ENCODE measurements at regions not wholly inside any gene's neighbourhood (a gene's known extent, or its start where the extent isn't known, plus 50 kb on each side); places are given as distances from the start of the nearest gene placed in this dataset.

DNA sequence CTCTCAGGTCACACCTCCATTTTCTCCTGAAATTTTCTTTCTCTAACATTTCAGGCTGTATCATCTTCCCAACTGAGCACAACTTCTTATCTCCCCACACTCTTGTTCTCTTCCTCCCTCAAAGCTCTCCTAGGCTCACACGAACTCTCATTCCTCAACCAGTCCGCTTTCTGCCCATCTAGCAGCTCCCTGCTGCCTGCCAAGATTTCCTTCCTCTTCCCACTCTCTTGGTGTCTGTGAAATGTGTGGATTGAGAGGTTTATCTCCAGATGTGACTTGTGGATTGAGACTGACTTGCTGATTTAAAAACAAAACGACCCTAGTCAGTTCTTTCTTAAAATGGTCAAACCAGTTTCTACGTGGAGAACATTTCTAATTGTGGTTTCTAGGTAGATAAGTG, 106.3 kb downstream of the MTNR1B start:
- TF ChIP-seq, protein P1, sequence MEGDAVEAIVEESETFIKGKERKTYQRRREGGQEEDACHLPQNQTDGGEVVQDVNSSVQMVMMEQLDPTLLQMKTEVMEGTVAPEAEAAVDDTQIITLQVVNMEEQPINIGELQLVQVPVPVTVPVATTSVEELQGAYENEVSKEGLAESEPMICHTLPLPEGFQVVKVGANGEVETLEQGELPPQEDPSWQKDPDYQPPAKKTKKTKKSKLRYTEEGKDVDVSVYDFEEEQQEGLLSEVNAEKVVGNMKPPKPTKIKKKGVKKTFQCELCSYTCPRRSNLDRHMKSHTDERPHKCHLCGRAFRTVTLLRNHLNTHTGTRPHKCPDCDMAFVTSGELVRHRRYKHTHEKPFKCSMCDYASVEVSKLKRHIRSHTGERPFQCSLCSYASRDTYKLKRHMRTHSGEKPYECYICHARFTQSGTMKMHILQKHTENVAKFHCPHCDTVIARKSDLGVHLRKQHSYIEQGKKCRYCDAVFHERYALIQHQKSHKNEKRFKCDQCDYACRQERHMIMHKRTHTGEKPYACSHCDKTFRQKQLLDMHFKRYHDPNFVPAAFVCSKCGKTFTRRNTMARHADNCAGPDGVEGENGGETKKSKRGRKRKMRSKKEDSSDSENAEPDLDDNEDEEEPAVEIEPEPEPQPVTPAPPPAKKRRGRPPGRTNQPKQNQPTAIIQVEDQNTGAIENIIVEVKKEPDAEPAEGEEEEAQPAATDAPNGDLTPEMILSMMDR (IDR thresholded peaks at IDR 0.05), result no peak
- no peak for TF ChIP-seq POLR2A (IDR thresholded peaks at IDR 0.05)
- Histone ChIP-seq H3K9me3 (replicated peaks in 1 of 3) (no peaks in the 10 kb centered on the region), H3K27ac (no peak overlapping the region), H3K27me3 (no peaks in the 10 kb centered on the region), H3K36me3 (replicated peaks in 1 of 2) (no peaks in the 10 kb centered on the region), H3K4me3 (no peak overlapping the region), H3K4me1 (replicated peaks in 1 of 2) (peaks cover 0 to 2% of the 10 kb centered on the region in 2 donors)
- 59 to 73% (median 63%) methylated on average over 4 of the region's 4 CpGs for WGBS, 4 donors
- DNase-seq, result no peak
- intact Hi-C loops (cut with DNase I), result no loop called here

DNA sequence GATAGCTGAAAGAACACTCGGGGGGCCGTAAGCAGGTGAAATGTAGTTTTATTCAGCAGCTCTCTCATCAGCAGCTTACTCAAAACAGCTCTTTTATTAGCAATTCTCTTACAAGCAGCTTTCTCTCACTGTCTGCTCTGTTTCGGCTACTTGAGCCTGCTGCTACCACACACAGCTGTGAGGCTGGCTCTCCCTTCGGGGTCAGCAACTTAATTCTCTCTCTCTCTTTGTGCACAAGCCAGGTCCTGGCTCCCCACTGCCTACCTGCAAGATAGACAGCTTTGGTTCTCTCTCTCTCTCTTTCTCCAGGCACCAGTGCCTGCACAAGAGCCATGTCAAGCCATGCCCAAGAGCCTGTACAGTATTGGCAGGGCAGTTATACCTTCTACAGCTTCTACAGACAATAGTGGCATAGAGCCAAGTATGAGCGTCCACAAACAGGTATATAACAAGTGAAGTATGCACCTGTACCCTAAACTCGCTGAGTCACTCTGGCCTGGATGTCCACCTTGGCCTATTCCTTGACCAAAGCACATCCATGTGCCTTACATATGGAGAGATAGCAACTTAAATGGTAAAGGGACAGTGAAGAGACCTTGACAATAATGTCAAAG, 110.8 kb downstream of the MTNR1B start:
- no peak for DNase-seq
- Histone ChIP-seq H3K27ac (no peak overlapping the region), H3K4me1 (replicated peaks in 1 of 2) (peaks cover 0 to 9% of the 10 kb centered on the region in 2 donors), H3K4me3 (no peak overlapping the region), H3K27me3 (no peaks in the 10 kb centered on the region), H3K36me3 (replicated peaks in 1 of 2) (no peaks in the 10 kb centered on the region), H3K9me3 (replicated peaks in 1 of 3) (no peaks in the 10 kb centered on the region)
- intact Hi-C loops (cut with DNase I), result no loop called here
- TF ChIP-seq POLR2A (IDR thresholded peaks at IDR 0.05), result no peak
- TF ChIP-seq, protein P1 (IDR thresholded peaks at IDR 0.05), result no peak
- 81 to 95% (median 86%) methylated on average over 6 of the region's 6 CpGs for WGBS, 4 donors

DNA sequence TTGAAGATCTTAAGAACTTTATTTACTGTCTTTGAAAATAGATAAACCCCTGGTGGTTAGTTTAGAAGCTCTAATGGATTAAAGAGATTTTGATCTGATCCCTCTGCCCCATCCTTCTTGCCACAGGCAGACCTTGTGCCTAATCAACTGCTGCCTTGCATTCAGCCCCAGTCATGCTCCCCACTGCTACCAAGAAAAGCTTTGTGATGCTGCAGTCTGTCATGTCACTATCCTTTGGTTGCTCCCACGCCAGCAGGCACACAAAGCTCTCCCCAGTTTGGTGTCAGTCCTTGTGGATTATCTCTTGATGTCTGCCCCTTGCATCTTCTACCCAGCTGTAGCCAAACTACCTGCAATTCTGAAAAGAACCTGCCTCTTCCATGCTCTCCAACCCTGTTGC, 112.2 kb downstream of the MTNR1B start:
- intact Hi-C loops (cut with DNase I), result no loop called here
- Histone ChIP-seq H3K27ac (no peak overlapping the region), H3K4me3 (no peak overlapping the region), H3K27me3 (no peaks in the 10 kb centered on the region), H3K36me3 (replicated peaks in 1 of 2) (no peaks in the 10 kb centered on the region), H3K4me1 (replicated peaks in 1 of 2) (peaks cover 0 to 9% of the 10 kb centered on the region in 2 donors), H3K9me3 (replicated peaks in 1 of 3) (no peaks in the 10 kb centered on the region)
- TF ChIP-seq, protein P1 (IDR thresholded peaks at IDR 0.05), result no peak
- no peak for TF ChIP-seq POLR2A (IDR thresholded peaks at IDR 0.05)
- WGBS, 4 donors, result 71 to 87% (median 79%) methylated on average over 1 of the region's 1 CpG
- DNase-seq, result no peak

DNA sequence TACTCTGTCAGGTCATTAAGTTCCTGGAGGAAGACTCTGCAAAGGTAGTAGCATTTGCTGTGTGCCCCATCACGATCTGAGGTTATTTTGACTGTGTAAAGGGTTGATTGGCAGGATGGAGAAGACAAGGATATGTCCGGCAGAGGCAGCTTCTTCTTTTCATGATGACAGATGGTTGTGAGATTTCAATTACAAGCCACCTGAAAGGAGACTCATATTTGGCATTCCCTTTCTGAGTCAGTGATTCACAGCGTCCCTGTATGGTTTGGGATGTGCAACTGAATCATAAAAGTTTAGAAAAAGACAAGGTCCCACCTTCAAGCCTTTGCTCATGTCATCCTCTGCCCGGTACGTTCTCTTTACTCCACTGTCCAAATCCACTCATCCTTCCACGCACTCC, 113.4 kb downstream of the MTNR1B start:
- H3K27me3 ChIP-seq, result no peaks in the 10 kb centered on the region
- H3K4me1 ChIP-seq (replicated peaks in 1 of 2), result peaks cover 0 to 9% of the 10 kb centered on the region in 2 donors
- intact Hi-C loops (cut with DNase I), result no loop called here
- no peaks in the 10 kb centered on the region for H3K9me3 ChIP-seq (replicated peaks in 1 of 3)
- DNase-seq, result no peak
- TF ChIP-seq POLR2A (IDR thresholded peaks at IDR 0.05), result no peak
- TF ChIP-seq, protein P1 (IDR thresholded peaks at IDR 0.05), result no peak
- no peak overlapping the region for H3K27ac ChIP-seq
- H3K36me3 ChIP-seq (replicated peaks in 1 of 2), result no peaks in the 10 kb centered on the region
- H3K4me3 ChIP-seq, result no peak overlapping the region
- WGBS, 4 donors, result 82 to 88% (median 85%) methylated on average over 6 of the region's 6 CpGs

All from adrenal gland (tissue), 9 donors.